ENCODE measurements at regions not wholly inside any gene's neighbourhood (a gene's known extent, or its start where the extent isn't known, plus 50 kb on each side); places are given as distances from the start of the nearest gene placed in this dataset.

GRCh38 chr3:125916376-125916978 lies 52.5 kb upstream of the ROPN1B start (continued):
- TF ChIP-seq, protein P1, sequence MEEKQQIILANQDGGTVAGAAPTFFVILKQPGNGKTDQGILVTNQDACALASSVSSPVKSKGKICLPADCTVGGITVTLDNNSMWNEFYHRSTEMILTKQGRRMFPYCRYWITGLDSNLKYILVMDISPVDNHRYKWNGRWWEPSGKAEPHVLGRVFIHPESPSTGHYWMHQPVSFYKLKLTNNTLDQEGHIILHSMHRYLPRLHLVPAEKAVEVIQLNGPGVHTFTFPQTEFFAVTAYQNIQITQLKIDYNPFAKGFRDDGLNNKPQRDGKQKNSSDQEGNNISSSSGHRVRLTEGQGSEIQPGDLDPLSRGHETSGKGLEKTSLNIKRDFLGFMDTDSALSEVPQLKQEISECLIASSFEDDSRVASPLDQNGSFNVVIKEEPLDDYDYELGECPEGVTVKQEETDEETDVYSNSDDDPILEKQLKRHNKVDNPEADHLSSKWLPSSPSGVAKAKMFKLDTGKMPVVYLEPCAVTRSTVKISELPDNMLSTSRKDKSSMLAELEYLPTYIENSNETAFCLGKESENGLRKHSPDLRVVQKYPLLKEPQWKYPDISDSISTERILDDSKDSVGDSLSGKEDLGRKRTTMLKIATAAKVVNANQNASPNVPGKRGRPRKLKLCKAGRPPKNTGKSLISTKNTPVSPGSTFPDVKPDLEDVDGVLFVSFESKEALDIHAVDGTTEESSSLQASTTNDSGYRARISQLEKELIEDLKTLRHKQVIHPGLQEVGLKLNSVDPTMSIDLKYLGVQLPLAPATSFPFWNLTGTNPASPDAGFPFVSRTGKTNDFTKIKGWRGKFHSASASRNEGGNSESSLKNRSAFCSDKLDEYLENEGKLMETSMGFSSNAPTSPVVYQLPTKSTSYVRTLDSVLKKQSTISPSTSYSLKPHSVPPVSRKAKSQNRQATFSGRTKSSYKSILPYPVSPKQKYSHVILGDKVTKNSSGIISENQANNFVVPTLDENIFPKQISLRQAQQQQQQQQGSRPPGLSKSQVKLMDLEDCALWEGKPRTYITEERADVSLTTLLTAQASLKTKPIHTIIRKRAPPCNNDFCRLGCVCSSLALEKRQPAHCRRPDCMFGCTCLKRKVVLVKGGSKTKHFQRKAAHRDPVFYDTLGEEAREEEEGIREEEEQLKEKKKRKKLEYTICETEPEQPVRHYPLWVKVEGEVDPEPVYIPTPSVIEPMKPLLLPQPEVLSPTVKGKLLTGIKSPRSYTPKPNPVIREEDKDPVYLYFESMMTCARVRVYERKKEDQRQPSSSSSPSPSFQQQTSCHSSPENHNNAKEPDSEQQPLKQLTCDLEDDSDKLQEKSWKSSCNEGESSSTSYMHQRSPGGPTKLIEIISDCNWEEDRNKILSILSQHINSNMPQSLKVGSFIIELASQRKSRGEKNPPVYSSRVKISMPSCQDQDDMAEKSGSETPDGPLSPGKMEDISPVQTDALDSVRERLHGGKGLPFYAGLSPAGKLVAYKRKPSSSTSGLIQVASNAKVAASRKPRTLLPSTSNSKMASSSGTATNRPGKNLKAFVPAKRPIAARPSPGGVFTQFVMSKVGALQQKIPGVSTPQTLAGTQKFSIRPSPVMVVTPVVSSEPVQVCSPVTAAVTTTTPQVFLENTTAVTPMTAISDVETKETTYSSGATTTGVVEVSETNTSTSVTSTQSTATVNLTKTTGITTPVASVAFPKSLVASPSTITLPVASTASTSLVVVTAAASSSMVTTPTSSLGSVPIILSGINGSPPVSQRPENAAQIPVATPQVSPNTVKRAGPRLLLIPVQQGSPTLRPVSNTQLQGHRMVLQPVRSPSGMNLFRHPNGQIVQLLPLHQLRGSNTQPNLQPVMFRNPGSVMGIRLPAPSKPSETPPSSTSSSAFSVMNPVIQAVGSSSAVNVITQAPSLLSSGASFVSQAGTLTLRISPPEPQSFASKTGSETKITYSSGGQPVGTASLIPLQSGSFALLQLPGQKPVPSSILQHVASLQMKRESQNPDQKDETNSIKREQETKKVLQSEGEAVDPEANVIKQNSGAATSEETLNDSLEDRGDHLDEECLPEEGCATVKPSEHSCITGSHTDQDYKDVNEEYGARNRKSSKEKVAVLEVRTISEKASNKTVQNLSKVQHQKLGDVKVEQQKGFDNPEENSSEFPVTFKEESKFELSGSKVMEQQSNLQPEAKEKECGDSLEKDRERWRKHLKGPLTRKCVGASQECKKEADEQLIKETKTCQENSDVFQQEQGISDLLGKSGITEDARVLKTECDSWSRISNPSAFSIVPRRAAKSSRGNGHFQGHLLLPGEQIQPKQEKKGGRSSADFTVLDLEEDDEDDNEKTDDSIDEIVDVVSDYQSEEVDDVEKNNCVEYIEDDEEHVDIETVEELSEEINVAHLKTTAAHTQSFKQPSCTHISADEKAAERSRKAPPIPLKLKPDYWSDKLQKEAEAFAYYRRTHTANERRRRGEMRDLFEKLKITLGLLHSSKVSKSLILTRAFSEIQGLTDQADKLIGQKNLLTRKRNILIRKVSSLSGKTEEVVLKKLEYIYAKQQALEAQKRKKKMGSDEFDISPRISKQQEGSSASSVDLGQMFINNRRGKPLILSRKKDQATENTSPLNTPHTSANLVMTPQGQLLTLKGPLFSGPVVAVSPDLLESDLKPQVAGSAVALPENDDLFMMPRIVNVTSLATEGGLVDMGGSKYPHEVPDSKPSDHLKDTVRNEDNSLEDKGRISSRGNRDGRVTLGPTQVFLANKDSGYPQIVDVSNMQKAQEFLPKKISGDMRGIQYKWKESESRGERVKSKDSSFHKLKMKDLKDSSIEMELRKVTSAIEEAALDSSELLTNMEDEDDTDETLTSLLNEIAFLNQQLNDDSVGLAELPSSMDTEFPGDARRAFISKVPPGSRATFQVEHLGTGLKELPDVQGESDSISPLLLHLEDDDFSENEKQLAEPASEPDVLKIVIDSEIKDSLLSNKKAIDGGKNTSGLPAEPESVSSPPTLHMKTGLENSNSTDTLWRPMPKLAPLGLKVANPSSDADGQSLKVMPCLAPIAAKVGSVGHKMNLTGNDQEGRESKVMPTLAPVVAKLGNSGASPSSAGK (IDR thresholded peaks at IDR 0.05): peak; percentile 53
- TF ChIP-seq RB1 (IDR thresholded peaks at IDR 0.05; ENCODE audit: low read depth): peak; percentile 34; the same call in 1 of the 2 replicates

Measured in K562 (cell line).